GM18520 (cell line): ENCODE measurements at regions not wholly inside any gene's neighbourhood (a gene's known extent, or its start where the extent isn't known, plus 50 kb on each side); places are given as distances from the start of the nearest gene placed in this dataset.

Experiments used
- ATAC-seq: cut with Tn5 transposase; IDR thresholded peaks from one replicate; pipeline ENCODE4 v1.9.1; 2021; ENCODE audit not compliant: unreplicated experiment

DNA sequence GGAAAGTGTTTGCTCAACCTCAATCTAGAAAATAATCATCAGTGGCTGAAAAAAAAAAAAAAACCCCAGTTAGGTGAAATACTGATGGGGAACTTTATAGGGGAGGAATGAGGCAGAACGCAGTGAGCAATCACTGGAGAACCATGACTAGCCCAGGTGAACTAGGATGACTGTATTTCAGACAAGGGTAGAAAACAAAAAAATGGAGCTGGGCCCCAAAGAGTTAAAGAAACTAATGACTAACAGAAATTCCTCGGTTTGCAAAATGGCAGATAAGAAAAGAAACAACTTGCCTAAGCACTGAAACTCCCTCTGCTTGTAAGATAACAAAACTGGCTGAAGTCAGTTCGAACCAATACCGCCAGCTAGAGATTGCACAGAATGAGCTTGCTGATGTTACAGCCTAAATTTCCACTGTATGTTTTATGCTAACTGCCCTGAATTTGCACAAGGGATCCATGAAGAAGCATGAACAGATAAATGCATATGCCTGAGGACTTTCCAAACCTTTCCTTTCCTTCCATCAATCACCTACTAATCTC lies 245.9 kb downstream of the METTL4 start:
- ATAC-seq = no peak

DNA sequence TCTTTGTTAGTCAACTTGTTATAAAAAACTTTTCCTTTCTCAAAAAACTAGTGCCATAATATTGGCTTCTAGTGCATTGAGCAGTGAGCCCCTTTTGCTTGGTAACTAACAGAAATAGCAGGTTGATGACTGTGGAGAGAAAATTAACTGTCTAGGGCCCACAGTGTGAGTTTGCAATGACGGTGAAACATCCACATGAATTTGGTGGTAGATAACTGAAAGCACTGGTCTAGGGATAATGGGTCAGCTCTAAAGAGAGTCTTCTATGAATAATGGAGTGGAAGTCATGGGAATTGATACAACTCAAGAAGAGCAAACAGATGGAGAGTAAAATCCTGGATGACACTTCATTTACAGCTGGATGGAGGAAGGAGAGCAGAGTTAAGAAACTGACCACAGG lies 245.4 kb downstream of the METTL4 start:
- no peak for ATAC-seq

DNA sequence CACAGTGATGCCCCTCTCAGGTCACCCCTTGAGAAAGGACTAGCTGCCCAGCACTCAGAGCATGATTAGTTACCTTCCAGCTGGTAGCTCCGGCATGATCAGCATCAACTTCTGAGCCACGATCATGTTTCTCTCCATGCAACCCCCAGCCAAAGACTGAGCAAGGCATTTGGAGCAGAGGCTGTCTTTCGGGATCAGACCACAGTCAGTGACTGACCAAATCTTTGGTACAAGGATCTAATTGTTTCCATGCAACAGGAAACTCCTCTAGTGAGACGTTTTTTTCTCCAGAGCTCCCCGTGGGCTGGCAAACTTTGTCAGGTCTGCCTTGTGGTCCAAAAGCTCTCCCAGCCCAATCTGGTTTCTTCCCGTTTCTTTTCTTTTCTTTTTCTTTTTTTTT lies 244.3 kb downstream of the METTL4 start:
- no peak for ATAC-seq

DNA sequence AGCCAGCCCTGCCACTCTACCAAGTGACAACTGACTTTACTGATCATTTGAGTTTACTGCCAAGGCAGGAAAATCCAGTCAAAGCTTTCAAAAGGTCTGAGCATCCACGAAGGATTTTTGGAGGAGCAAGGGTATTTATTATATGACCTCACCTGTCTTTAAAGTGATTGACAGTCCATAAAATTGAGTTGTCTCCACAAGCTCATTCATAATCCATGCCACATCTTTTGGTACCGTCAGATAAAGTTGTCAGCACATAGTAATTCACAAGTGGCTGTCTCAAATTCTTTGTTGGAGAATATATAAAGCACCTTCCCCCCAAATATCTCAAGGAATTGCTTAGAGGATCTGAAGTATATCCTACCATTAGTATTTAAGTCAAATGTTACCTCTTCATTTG lies 240.5 kb downstream of the METTL4 start:
- ATAC-seq = no peak

DNA sequence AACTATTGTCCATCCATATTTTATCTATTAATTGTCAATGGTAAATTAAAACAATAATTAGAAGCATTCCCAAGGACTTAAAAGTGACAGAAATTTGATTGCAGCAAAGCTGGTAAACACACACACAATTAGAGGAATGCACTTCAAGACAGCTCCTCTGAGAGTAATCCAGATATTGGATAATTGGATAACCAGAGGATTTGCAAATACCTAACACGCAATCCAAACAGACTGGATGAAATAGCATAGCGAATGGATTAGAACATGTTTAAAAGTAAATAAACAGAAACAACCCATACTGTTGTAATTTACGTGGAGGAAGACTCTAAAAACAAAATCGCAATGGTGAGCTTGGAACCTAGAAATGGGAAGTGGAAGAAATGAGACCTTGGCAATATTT lies 239.8 kb downstream of the METTL4 start:
- ATAC-seq = no peak

DNA sequence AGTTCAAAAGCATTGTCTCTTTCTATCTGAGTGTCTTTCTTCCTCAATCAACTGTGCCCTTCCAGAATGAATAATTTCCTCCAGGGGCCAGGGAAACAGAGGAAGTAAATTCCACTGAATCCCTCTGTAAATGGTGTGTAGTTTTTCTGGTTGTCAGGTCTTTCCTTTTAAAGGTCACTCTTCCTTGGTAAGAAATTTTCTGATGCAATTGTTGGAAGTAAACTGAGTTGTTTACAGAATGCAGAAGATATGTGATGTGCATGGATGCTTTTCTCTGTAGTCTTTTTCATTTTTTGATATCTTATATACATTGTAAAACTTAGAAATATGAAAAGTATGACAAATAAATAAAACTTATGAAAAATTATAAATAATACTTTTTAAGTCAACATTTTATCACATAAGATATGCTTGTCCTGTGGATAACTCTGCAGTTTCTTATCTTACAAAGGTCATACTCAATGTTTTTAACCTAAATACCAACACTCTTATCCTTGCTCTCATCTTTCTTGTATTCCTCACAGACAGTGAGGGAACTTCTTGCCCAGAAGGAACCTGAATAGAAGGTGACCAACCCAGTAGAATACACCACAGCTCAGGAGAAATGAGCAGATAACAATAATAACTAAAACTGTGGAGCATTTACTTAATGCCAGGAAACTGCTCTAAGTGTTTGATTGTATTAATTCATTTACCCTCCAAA lies 234.5 kb downstream of the METTL4 start:
- no peak for ATAC-seq

DNA sequence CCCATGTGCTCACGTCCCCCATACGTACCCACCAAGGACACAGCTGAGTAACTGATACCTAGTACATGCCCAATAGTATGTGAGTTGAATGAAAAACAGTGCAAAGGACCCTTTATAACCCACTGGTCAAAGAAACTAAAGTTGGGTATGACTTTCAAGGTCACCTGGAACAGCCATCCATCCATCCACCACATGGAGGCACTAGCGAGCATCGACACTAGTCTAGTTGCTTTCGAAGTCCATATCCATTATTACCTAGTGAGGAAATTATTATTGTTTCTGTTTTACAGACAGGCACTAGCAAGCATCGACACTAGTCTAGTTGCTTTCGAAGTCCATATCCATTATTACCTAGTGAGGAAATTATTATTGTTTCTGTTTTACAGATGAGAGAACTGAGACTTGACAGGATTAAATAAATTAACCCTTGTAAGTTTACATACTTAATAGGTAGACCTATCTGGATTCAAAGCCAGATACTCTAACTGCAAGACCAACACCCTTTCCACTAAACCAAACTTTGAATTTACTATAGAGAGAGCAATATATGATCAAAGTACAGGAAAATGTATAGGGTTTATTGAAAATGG lies 233.7 kb downstream of the METTL4 start:
- peak; percentile 84 for ATAC-seq

DNA sequence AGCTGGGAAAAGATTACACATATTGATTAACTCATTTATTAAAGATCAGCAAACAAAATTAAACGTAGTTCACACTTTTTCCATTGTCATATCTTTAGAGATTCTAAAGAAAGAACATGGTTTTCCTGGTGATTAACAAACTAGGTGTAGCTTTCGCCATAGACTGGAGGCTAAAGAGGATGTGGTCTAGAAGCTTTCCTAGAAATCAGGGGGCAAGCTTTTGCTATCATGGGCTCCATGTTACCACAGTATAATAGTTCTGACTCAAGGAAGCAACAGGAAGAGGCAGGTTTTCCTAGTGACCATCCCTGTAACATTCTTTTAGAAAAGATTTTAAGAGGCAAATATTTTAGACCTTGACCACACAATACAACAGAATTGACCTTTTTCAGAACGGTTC lies 232.7 kb downstream of the METTL4 start:
- no peak for ATAC-seq

DNA sequence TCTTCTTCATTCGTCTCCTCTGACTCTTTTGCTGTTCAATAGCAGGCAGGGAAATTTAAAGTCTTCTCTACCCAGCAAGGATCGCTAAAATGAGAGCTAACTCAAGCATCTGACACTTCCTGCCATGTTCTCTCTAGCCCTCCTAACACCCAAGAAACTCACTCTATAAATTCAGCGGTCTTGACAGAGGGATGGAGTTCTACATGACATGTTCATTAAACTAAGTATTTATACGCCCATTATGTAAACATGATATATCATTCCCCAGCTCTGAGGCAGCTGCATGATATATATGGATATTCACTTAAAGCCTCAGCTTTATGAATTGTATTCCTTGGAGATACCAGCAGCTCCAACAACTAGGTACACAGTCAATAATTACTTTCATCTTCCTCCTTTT lies 231.0 kb downstream of the METTL4 start:
- ATAC-seq = no peak

DNA sequence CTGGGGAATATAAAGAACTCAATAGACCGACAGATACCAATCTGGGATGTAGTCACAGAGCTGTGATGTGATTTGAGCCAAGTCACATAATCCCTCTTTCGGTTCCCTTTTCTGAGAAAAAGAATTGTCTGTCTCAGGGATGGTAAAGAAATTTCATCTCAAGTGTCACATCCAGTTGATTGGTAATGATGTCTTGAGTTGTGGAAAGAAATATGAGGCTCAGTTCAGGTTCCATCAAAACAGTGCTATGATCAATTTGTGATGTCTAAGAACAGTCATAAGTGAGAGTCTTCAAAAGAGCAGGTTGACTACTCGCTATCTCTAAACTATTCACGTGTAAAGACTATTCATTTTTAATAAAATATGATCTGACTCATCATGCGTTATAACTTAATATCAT lies 223.3 kb downstream of the METTL4 start:
- ATAC-seq = no peak

DNA sequence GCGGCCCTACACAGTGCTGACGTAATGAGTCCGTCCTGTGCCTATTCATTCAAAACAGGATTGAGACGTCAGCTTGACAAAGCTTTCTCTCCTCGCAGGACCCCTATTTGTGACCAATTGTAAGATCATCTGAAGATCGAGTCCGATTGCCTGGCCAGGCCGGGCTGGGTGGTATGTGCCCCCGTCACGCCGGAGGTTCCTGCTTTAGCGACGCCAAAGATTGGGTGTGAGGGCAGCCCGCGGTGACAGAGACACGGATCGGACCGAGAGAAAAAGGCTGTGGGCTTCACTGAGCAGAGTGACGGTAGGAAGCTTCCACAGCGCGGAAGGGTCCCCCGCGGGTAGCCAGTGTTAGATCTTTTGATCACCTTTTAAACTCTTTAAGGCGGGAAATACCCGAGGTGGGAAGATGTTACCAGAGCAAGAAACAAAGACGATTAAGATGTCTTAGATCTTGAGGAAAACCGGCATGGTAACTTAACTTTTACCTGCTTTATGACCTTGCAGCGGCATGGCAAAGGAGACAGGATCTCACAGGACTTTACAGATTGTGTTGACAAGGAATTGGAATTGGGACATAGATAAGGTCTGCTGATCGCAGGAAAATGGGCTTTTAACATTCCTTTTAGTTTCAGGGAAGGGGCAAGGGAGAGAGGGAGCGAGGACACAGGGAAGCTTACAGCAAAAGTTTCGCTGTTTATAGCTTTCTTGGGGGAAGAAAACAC lies 220.0 kb downstream of the METTL4 start:
- no peak for ATAC-seq

DNA sequence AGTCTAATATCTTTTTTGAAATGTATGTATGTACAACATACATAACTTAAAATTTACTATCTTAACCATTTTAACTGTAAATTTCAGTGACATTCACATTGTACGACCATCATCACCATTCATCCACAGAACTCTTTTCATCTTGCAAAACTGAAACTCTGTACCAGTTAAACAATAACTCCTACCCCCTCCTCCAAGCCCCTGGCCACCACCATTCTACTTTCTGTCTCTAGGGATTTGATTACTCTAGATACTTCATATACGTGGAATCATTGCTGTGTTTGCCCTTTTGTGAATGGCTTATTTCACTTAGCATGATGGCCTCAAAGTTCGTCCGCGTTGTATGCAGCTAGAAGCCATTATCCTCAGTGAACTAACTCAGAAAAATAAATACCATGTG lies 217.0 kb downstream of the METTL4 start:
- ATAC-seq = no peak

DNA sequence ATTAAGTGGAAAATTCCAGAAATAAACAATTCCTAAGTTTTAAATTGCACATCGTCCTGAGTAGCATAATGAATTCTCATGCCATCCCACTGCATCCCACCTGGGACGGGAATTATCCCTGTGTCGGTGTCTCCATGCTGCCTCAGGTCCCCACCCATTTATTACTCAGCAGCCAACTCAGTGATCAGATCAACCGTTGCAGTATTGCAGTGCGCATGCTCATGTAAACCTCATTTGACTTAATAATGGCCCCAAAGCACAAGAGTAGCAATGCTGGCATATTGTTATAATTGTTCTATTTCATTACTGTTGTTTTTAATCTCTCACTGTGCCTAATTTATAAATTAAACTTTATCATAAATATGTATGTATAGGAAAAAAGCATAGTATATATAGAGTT lies 214.4 kb downstream of the METTL4 start:
- no peak for ATAC-seq

DNA sequence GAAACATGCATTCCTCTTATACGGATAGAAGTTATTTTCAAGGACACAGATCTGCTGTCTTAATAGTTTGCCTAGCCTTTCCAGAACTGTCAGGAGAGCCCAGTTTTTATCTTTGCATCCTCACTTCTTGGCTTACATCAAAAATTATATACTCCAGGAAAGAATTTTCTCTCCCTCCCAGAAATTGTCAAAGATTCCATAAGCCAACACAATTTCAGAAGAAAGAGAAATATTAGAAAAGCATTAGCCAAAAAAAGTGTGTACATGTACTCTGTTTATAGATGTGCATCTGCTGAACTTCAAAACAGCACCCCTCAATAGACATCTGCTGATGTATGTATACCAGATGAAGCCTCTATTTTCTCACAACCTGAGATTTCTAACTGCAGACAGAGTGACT lies 210.4 kb downstream of the METTL4 start:
- ATAC-seq = no peak

DNA sequence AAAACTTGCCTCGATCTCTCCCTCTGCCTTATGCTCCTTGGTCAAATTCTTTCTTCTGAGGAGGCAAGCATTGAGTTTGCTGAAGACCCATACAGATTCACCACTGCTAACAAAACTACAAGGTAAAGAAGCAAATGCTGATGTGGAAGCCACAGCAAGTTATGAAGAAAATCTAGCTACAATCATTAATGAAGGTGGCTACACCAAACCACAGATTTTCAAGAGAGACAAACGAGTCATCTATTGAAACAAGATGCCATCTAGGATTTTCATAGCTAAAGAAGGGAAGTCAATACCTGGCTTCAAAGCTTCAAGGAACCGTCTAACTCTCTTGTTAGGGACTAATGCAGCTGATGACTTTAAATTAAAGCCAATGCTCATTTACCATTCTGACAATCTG lies 203.2 kb downstream of the METTL4 start:
- no peak for ATAC-seq

DNA sequence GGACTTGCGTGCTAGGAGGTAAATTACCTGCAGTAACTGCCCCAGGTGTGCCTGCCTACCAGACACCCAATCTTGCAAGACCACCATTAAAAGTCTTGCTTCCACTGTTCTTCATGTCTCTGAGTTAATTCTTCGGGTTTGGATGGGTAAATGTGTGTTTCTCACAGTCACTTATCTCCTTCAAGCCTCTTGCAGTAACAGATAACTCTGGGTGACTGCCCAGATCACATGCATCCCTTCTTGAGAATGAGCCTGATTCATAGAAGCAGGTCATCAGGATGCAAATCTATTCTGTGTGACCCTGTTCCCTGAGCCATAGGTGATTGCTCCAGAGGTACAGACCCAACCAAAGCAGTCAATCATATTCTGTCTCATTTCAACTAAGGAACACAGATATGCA lies 194.6 kb downstream of the METTL4 start:
- no peak for ATAC-seq

DNA sequence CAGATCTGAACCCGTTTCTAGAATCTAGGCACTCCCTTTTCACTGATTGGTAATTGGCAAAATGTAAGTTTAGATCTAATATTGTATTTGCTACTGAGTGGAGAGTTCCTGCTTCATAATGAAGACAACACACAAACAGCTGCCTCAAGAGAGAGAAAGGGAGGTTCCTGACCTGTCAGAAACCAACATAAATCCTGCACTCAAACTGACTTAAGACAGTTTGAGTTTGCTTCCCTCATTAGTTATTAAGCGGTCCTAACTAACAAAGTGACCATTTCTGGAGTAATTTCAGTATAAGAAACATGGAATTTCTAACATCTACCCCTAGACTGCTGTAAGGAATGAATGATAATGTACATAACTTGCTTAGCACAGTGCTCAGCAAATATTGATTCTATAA lies 191.2 kb downstream of the METTL4 start:
- no peak for ATAC-seq

DNA sequence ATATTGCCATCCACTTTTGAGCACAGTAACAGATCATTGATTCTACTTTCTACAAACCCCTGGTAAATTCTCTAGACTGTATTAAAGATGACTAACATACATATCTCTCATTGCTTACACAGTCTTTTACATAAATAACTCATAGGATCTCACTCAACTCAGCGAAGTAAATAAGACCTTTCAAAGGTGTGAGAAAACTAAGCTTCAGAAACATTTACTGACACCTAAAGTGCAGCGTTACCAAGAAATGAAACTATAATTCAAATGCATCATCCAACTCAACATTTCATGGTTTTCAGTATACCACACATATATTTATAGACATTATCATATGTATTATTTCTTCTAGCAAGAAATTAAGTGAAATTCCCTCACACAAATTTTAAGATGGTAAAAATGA lies 189.8 kb downstream of the METTL4 start:
- no peak for ATAC-seq

DNA sequence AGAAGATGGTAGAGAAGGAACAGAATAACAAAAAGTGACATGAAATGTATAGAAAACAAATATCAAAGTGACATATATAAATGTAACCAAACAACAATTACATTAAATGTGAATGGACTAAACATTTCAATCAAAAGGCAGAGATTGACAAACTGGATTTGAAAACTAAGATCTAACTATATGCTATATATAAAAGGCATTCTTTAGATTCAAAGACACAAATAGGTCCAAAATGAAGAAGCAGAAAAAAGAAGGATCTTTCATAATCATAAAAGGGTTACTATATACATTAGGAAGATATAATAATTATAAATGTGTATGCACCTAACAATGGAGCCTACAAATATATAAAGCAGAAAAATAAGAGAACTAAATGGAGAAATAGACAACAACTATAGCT lies 183.7 kb downstream of the METTL4 start:
- ATAC-seq = no peak

DNA sequence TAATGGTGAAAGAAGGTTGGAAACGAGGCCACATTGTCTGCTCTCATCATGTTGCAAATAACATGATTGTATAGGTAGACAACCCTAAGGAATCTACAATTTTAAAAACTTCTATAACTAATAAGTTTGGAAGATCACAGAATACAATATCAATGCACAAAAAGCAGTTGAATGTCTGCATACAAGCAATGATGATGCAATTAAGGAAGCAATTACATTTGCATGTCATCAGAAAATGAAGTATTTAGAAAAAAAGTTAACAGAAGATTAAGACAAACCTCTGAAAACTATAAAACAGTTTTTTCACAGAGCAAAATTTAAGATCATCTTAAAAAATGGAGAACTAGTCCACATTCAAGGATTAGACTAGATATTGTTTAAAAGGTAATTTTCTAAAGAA lies 181.1 kb downstream of the METTL4 start:
- ATAC-seq = no peak

DNA sequence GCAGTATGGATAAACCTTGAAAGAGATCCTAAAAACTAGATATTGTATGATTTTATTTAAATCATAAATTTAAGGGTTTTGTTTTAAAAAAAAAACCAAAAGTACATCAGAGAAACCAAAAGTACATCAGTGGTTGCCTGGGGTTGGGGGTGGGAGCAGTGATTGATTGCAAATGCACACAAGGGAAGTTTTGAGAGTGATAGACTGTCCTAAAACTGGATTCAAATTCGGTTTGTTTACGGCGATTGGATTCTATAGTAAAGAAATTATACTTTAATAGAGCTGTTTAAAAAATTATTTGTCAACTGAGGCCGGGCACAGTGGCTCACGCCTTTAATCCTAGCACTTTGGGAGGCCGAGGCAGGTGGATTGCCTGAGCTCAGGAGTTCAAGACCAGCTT lies 179.8 kb downstream of the METTL4 start:
- no peak for ATAC-seq

DNA sequence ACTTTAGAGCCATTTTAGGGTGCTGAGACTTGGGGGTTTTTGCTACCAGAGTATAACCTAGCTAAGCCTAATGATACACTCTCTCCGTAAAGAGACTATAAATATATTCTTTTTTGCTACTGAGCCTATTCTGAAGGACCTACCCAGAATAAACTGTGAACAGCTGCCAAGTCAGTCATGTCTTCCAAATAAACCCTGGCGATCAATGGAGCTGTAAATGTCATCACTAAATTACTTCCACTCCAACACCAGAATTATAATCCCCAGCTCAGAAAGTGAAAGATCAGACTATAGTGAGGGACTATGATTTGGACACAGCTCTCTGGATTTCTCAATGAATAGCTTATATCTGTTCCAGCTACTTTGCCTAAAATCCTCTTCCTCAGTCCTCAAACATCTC lies 178.9 kb downstream of the METTL4 start:
- ATAC-seq = no peak
